ENCODE measurements at regions not wholly inside any gene's neighbourhood (a gene's known extent, or its start where the extent isn't known, plus 50 kb on each side); places are given as distances from the start of the nearest gene placed in this dataset.
A peak's percentile ranks its signal among the peaks of the same experiment; 100 is the strongest.

DNA sequence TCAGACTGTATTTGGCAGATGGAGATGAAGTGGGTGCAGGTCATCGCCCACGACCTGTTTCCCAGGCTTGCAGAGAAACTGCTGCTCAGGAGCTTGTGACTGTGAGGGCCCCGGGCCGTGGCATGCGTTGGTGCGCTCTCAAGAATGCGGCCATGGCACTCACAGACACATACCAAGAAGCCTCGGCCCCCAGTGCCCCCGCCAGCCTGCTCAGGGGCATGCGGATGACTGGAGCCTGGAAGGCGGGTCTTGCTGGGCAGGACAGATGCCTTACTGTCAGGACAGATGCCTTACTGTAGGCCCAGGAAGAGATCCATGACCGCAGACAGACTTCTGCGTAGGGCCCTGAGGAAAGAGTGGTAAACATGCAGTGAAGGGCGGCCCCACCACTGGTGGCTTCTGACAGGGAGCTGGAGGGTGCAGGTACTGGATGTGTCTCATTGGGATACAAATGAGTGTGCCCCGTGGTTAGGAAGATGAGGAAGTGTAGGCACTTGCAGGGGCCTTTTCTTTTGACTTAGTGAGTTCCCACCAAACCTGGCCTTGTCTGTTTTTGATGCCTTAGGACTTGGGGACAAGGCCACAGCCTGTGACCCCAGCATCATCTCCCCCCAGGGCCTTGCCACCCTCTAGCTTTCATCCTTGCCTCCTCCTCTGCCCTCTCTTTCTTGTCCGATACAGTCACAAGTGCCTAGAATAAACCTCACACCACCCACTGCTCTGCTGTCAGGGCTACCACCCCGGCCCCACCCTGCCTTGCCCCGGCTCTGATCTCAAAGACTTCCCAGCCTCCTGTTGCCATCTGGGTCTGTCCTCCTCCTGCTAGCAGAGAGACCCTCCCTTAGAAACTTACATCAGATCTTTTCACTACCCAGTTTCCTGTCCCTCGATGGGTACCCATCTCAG is 68.8 kb upstream of the ABL1 start:
- H3K27ac ChIP-seq (ENCODE audit: low read depth in 1 of 2, low read length in 1 of 2) = peak overlapping the region in 1 of 2 donors; percentile 9
- no peaks in the 10 kb centered on the region for H3K27me3 ChIP-seq (ENCODE audit: control insufficient read depth in 3 of 3, insufficient read depth in 3 of 3, low read length in 2 of 3)
- H3K9ac ChIP-seq (ENCODE audit: insufficient read depth in 1 of 2, low read length in 2 of 2) = no peak overlapping the region
- H3K36me3 ChIP-seq (ENCODE audit: control insufficient read depth in 4 of 4, insufficient read depth in 4 of 4, low read length in 4 of 4) = no peaks in the 10 kb centered on the region
- no peak overlapping the region for H3K4me3 ChIP-seq
- WGBS, 2 donors = 72 to 79% methylated on average over 19 of the region's 19 CpGs
- peaks cover 0 to 12% (median 5%) of the 10 kb centered on the region in 5 donors for H3K4me1 ChIP-seq (ENCODE audit: control insufficient read depth in 5 of 5, insufficient read depth in 5 of 5, low read length in 5 of 5)
- ATAC-seq (ENCODE audit: insufficient read depth, low FRiP score) = no peak
- no peaks in the 10 kb centered on the region for H3K9me3 ChIP-seq (ENCODE audit: control insufficient read depth in 4 of 4, insufficient read depth in 3 of 4, low read length in 3 of 4)
- TF ChIP-seq, protein P1, sequence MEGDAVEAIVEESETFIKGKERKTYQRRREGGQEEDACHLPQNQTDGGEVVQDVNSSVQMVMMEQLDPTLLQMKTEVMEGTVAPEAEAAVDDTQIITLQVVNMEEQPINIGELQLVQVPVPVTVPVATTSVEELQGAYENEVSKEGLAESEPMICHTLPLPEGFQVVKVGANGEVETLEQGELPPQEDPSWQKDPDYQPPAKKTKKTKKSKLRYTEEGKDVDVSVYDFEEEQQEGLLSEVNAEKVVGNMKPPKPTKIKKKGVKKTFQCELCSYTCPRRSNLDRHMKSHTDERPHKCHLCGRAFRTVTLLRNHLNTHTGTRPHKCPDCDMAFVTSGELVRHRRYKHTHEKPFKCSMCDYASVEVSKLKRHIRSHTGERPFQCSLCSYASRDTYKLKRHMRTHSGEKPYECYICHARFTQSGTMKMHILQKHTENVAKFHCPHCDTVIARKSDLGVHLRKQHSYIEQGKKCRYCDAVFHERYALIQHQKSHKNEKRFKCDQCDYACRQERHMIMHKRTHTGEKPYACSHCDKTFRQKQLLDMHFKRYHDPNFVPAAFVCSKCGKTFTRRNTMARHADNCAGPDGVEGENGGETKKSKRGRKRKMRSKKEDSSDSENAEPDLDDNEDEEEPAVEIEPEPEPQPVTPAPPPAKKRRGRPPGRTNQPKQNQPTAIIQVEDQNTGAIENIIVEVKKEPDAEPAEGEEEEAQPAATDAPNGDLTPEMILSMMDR (IDR thresholded peaks at IDR 0.05; ENCODE audit: control extremely low read depth, extremely low read depth) = no peak
- no peak for DNase-seq

DNA sequence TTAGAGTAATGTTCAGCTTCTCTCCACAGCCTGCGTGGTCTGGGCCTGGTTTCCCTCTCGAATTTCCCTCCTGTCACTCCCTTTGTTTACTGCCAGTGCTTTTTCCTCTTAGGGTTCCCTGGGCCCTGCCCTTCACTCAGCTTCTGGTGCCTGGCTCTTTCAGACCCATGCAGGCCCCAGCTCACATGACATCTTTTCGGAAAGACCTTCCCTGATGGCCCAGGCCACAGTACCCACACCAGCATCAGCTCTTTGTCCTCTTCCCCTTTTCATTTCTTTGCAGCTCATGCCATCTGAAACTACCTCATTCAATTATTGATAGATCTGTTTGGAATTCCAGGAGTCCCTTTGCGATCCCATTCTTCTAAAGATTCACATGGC is 68.1 kb upstream of the ABL1 start:
- no peak overlapping the region for H3K9ac ChIP-seq (ENCODE audit: insufficient read depth in 1 of 2, low read length in 2 of 2)

DNA sequence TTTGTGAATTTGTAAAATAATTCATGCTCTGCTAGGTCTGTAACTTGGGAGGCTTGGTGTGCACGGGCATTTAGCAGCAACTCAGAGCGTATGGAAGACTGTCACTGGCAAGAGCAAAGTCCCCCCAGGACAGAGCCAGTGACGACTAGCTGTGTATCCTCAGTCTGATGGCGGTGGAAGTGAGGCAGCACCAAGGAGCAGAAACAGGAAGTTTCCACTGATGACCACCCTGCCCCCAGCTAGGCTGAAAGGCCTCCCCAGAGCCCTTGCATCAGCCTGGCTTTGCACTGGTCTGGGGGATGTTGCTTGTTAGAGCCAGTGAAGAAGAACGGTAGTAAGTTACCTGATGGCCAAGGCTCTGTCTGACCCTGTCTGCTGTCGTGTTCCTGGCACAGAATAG is 66.8 kb upstream of the ABL1 start:
- Histone ChIP-seq H3K4me3 (no peak overlapping the region), H3K9me3 (ENCODE audit: control insufficient read depth in 4 of 4, insufficient read depth in 3 of 4, low read length in 3 of 4) (no peaks in the 10 kb centered on the region), H3K9ac (ENCODE audit: insufficient read depth in 1 of 2, low read length in 2 of 2) (no peak overlapping the region), H3K27me3 (ENCODE audit: control insufficient read depth in 3 of 3, insufficient read depth in 3 of 3, low read length in 2 of 3) (no peaks in the 10 kb centered on the region), H3K4me1 (ENCODE audit: control insufficient read depth in 5 of 5, insufficient read depth in 5 of 5, low read length in 5 of 5) (peaks cover 0 to 12% (median 5%) of the 10 kb centered on the region in 5 donors), H3K27ac (ENCODE audit: low read depth in 1 of 2, low read length in 1 of 2) (no peak overlapping the region), H3K36me3 (ENCODE audit: control insufficient read depth in 4 of 4, insufficient read depth in 4 of 4, low read length in 4 of 4) (no peaks in the 10 kb centered on the region)
- ATAC-seq (ENCODE audit: insufficient read depth, low FRiP score) = no peak
- WGBS, 2 donors = 32 to 56% methylated on average over 6 of the region's 6 CpGs
- DNase-seq = peak in 2 of 3 donors; percentile 21 to 46
- TF ChIP-seq, protein P1 (IDR thresholded peaks at IDR 0.05; ENCODE audit: control extremely low read depth, extremely low read depth) = no peak

More for the DNA sequence above, 68.1 kb upstream of the ABL1 start:
- H3K9me3 ChIP-seq (ENCODE audit: control insufficient read depth in 4 of 4, insufficient read depth in 3 of 4, low read length in 3 of 4) = no peaks in the 10 kb centered on the region
- peaks cover 0 to 12% (median 5%) of the 10 kb centered on the region in 5 donors for H3K4me1 ChIP-seq (ENCODE audit: control insufficient read depth in 5 of 5, insufficient read depth in 5 of 5, low read length in 5 of 5)
- ATAC-seq (ENCODE audit: insufficient read depth, low FRiP score) (no peak), DNase-seq (no peak)
- 37 to 59% methylated on average over 4 of the region's 4 CpGs for WGBS, 2 donors
- TF ChIP-seq, protein P1 (IDR thresholded peaks at IDR 0.05; ENCODE audit: control extremely low read depth, extremely low read depth) = no peak
- H3K4me3 ChIP-seq = no peak overlapping the region
- H3K36me3 ChIP-seq (ENCODE audit: control insufficient read depth in 4 of 4, insufficient read depth in 4 of 4, low read length in 4 of 4) = no peaks in the 10 kb centered on the region
- no peaks in the 10 kb centered on the region for H3K27me3 ChIP-seq (ENCODE audit: control insufficient read depth in 3 of 3, insufficient read depth in 3 of 3, low read length in 2 of 3)
- H3K27ac ChIP-seq (ENCODE audit: low read depth in 1 of 2, low read length in 1 of 2) = no peak overlapping the region

Data from lung (tissue), 11 donors.